Uterus (tissue), 2 donors: ENCODE measurements at regions not wholly inside any gene's neighbourhood (a gene's known extent, or its start where the extent isn't known, plus 50 kb on each side); places are given as distances from the start of the nearest gene placed in this dataset.

Source experiments
- POLR2A ChIP-seq, 2 donors: fragments of 450-650 bp; IDR thresholded peaks; one replicate each; pipeline ENCODE4 v1.6.1; 2016; ENCODE audit warnings: antibody characterized with exemption in 2 of 2, mild to moderate bottlenecking in 1 of 2, moderate library complexity in 1 of 2
- TF ChIP-seq, protein P1 (sequence below), 4 experiments: fragments of 200-600 bp in 2 of 4; fragments of 450-650 bp in 2 of 4; sonication (generic) in 2 of 4; IDR thresholded peaks; one replicate each; pipeline ENCODE4 v1.5.1; 2016 to 2019; ENCODE audit warnings: antibody characterized with exemption in 4 of 4, mild to moderate bottlenecking in 2 of 4, moderate library complexity in 1 of 4

DNA sequence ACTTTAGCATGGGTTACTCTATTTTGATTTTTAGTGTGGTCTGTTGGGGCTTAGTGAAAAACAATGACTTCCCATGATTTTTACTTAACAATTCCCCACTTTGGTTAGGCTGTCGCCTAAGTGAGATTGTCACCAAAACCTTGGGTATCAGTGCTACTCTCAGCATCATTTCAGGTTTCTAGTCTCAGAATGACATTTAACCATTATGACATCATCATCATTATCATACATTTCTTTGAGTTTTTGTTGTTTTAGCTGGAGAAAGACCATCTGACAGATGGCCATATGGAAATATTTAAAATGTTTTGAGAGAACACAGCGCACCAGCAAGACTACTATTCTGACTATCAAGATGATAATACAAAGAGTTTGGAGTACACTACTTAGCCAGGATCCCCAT is 551.0 kb upstream of the PTPRD start:
- TF ChIP-seq, protein P1, sequence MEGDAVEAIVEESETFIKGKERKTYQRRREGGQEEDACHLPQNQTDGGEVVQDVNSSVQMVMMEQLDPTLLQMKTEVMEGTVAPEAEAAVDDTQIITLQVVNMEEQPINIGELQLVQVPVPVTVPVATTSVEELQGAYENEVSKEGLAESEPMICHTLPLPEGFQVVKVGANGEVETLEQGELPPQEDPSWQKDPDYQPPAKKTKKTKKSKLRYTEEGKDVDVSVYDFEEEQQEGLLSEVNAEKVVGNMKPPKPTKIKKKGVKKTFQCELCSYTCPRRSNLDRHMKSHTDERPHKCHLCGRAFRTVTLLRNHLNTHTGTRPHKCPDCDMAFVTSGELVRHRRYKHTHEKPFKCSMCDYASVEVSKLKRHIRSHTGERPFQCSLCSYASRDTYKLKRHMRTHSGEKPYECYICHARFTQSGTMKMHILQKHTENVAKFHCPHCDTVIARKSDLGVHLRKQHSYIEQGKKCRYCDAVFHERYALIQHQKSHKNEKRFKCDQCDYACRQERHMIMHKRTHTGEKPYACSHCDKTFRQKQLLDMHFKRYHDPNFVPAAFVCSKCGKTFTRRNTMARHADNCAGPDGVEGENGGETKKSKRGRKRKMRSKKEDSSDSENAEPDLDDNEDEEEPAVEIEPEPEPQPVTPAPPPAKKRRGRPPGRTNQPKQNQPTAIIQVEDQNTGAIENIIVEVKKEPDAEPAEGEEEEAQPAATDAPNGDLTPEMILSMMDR (IDR thresholded peaks at IDR 0.05) = no peak
- no peak for TF ChIP-seq POLR2A (IDR thresholded peaks at IDR 0.05)
